ENCODE measurements at regions not wholly inside any gene's neighbourhood (a gene's known extent, or its start where the extent isn't known, plus 50 kb on each side); places are given as distances from the start of the nearest gene placed in this dataset.

DNA sequence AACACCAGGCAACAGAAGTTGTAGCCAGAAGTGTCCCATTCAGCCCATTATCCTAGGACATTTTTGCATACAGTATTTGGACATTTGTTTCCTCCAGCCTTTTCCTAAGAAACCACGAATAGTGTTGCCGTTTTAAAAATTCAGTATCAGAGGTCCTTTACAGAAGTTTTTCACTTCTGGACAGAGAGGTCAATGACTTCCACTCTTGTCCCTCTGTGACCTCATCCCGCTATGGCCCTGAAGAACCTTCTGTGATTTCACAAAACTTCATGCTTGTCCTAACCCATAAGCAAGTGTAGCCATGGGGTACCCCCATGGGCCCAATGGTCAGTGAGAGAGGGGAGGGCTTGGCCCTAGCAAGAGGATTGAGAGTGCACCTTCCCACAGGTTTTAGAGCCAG, 364.8 kb downstream of the TNS3 start:
- WGBS (ENCODE audit: insufficient coverage, insufficient replicate concordance, low lambda C conversion rate, missing lambda C conversion rate) = 28% methylated on average over 3 of the region's 3 CpGs
- Histone ChIP-seq H3K27ac (ENCODE audit: control insufficient read depth, insufficient read depth) (no peak overlapping the region), H3K36me3 (ENCODE audit: control insufficient read depth in 2 of 2, insufficient read depth in 2 of 2, low read length in 1 of 2) (no peaks in the 10 kb centered on the region), H4K20me1 (ENCODE audit: control insufficient read depth, insufficient read depth) (no peaks in the 10 kb centered on the region), H3K4me3 (no peak overlapping the region), H3K9me3 (replicated peaks; ENCODE audit: control insufficient read depth, insufficient read depth, low read length) (no peaks in the 10 kb centered on the region), H3K9ac (ENCODE audit: control insufficient read depth, insufficient read depth, low read length) (no peak overlapping the region), H2AFZ (ENCODE audit: control insufficient read depth, low read depth, low read length) (no peak overlapping the region), H3K27me3 (replicated peaks in 1 of 2; ENCODE audit: control insufficient read depth in 2 of 2, insufficient read depth in 2 of 2, low read length in 1 of 2) (no peaks in the 10 kb centered on the region; a peak in 1 of 4 replicates), H3K79me2 (ENCODE audit: control insufficient read depth, insufficient read depth, low read length) (no peaks in the 10 kb centered on the region), H3K4me2 (ENCODE audit: control insufficient read depth, insufficient read depth) (no peak overlapping the region), H3K4me1 (ENCODE audit: control insufficient read depth, insufficient read depth, low read length) (no peaks in the 10 kb centered on the region; the same call in 1 of the 2 replicates)
- RAD21 ChIA-PET (ENCODE audit: unreplicated experiment) = no interaction called here
- in situ Hi-C loops (cut with MboI) (no loop called here), intact Hi-C loops (cut with micrococcal nuclease; ENCODE audit: unreplicated experiment) (no loop called here)
- TF ChIP-seq SMAD5 (IDR thresholded peaks at IDR 0.05; ENCODE audit: low read depth) (no peak), RBBP5 (conservative IDR thresholded peaks at IDR 0.05) (no peak), JUNB (IDR thresholded peaks at IDR 0.05) (no peak)
- TF ChIP-seq, protein P1, sequence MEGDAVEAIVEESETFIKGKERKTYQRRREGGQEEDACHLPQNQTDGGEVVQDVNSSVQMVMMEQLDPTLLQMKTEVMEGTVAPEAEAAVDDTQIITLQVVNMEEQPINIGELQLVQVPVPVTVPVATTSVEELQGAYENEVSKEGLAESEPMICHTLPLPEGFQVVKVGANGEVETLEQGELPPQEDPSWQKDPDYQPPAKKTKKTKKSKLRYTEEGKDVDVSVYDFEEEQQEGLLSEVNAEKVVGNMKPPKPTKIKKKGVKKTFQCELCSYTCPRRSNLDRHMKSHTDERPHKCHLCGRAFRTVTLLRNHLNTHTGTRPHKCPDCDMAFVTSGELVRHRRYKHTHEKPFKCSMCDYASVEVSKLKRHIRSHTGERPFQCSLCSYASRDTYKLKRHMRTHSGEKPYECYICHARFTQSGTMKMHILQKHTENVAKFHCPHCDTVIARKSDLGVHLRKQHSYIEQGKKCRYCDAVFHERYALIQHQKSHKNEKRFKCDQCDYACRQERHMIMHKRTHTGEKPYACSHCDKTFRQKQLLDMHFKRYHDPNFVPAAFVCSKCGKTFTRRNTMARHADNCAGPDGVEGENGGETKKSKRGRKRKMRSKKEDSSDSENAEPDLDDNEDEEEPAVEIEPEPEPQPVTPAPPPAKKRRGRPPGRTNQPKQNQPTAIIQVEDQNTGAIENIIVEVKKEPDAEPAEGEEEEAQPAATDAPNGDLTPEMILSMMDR (IDR thresholded peaks at IDR 0.05 in 2 of 3, conservative IDR thresholded peaks at IDR 0.05 in 1 of 3; ENCODE audit: control insufficient read depth in 2 of 3, extremely low read depth in 1 of 3, insufficient read depth in 1 of 3, low read depth in 3 of 3, low read length in 3 of 3) = no peak
- SMC1A ChIA-PET (ENCODE audit: uncharacterized antibody, unreplicated experiment) = no interaction called here
- CTCF ChIA-PET = no interaction called here
- ATAC-seq = no peak
- POLR2A ChIA-PET = no interaction called here
- no peak for DNase-seq (ENCODE audit: low read depth, low spot score)
- BruUV-seq (replicated peaks) = no TSS peak
- FAIRE-seq = no peak

DNA sequence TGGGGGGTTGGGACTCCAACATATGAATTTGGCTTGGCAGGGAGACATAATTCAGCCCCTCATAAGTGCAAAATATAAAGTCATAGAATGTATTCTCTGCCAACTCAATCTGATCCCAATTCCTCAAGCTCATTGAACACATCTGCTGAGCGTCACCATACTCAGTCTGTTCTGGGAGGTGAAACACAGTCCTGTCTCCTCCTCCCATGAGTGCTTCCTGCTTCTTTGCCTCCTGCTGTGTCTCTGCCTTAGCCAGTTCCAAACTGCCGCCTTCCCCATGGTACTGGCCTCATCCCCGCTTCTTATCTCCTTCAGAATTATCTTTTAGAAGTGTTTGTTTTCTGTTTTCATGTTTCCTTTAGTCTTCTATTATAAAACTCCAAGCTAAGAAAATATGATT, 365.5 kb downstream of the TNS3 start:
- Histone ChIP-seq H3K27me3 (replicated peaks in 1 of 2; ENCODE audit: control insufficient read depth in 2 of 2, insufficient read depth in 2 of 2, low read length in 1 of 2) (no peaks in the 10 kb centered on the region; a peak in 1 of 4 replicates), H3K4me3 (no peak overlapping the region), H2AFZ (ENCODE audit: control insufficient read depth, low read depth, low read length) (no peak overlapping the region), H4K20me1 (ENCODE audit: control insufficient read depth, insufficient read depth) (no peaks in the 10 kb centered on the region), H3K27ac (ENCODE audit: control insufficient read depth, insufficient read depth) (no peak overlapping the region), H3K9me3 (replicated peaks; ENCODE audit: control insufficient read depth, insufficient read depth, low read length) (no peaks in the 10 kb centered on the region), H3K79me2 (ENCODE audit: control insufficient read depth, insufficient read depth, low read length) (no peaks in the 10 kb centered on the region), H3K36me3 (ENCODE audit: control insufficient read depth in 2 of 2, insufficient read depth in 2 of 2, low read length in 1 of 2) (no peaks in the 10 kb centered on the region), H3K9ac (ENCODE audit: control insufficient read depth, insufficient read depth, low read length) (no peak overlapping the region), H3K4me2 (ENCODE audit: control insufficient read depth, insufficient read depth) (no peak overlapping the region), H3K4me1 (ENCODE audit: control insufficient read depth, insufficient read depth, low read length) (no peaks in the 10 kb centered on the region; the same call in 1 of the 2 replicates)
- ChIA-PET SMC1A (ENCODE audit: uncharacterized antibody, unreplicated experiment) (interaction anchor here (1.4 kb wide), 1 partner anchor 9 kb away, joined by 3 read pairs; no protein-coding TSS in a partner anchor), CTCF (no interaction called here), RAD21 (ENCODE audit: unreplicated experiment) (no interaction called here), POLR2A (no interaction called here)
- no peak for ATAC-seq
- 0% methylated on average over 3 of the region's 3 CpGs for whole genome bisulfite sequencing (ENCODE audit: insufficient coverage, insufficient replicate concordance, low lambda C conversion rate, missing lambda C conversion rate)
- no TSS peak for BruUV-seq (replicated peaks)
- in situ Hi-C loops (cut with MboI) (no loop called here), intact Hi-C loops (cut with micrococcal nuclease; ENCODE audit: unreplicated experiment) (no loop called here)
- FAIRE-seq = no peak
- DNase-seq (ENCODE audit: low read depth, low spot score) = no peak
- no peak for TF ChIP-seq SUPT20H (IDR thresholded peaks at IDR 0.05; ENCODE audit: borderline replicate concordance, control insufficient read depth, low read depth, low read length)
- TF ChIP-seq, protein P2, sequence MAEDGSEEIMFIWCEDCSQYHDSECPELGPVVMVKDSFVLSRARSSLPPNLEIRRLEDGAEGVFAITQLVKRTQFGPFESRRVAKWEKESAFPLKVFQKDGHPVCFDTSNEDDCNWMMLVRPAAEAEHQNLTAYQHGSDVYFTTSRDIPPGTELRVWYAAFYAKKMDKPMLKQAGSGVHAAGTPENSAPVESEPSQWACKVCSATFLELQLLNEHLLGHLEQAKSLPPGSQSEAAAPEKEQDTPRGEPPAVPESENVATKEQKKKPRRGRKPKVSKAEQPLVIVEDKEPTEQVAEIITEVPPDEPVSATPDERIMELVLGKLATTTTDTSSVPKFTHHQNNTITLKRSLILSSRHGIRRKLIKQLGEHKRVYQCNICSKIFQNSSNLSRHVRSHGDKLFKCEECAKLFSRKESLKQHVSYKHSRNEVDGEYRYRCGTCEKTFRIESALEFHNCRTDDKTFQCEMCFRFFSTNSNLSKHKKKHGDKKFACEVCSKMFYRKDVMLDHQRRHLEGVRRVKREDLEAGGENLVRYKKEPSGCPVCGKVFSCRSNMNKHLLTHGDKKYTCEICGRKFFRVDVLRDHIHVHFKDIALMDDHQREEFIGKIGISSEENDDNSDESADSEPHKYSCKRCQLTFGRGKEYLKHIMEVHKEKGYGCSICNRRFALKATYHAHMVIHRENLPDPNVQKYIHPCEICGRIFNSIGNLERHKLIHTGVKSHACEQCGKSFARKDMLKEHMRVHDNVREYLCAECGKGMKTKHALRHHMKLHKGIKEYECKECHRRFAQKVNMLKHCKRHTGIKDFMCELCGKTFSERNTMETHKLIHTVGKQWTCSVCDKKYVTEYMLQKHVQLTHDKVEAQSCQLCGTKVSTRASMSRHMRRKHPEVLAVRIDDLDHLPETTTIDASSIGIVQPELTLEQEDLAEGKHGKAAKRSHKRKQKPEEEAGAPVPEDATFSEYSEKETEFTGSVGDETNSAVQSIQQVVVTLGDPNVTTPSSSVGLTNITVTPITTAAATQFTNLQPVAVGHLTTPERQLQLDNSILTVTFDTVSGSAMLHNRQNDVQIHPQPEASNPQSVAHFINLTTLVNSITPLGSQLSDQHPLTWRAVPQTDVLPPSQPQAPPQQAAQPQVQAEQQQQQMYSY (CRISPR knock-in tag; IDR thresholded peaks at IDR 0.05) = no peak
- no peak for TF ChIP-seq RAD51 (IDR thresholded peaks at IDR 0.05)
- TF ChIP-seq, protein P3, sequence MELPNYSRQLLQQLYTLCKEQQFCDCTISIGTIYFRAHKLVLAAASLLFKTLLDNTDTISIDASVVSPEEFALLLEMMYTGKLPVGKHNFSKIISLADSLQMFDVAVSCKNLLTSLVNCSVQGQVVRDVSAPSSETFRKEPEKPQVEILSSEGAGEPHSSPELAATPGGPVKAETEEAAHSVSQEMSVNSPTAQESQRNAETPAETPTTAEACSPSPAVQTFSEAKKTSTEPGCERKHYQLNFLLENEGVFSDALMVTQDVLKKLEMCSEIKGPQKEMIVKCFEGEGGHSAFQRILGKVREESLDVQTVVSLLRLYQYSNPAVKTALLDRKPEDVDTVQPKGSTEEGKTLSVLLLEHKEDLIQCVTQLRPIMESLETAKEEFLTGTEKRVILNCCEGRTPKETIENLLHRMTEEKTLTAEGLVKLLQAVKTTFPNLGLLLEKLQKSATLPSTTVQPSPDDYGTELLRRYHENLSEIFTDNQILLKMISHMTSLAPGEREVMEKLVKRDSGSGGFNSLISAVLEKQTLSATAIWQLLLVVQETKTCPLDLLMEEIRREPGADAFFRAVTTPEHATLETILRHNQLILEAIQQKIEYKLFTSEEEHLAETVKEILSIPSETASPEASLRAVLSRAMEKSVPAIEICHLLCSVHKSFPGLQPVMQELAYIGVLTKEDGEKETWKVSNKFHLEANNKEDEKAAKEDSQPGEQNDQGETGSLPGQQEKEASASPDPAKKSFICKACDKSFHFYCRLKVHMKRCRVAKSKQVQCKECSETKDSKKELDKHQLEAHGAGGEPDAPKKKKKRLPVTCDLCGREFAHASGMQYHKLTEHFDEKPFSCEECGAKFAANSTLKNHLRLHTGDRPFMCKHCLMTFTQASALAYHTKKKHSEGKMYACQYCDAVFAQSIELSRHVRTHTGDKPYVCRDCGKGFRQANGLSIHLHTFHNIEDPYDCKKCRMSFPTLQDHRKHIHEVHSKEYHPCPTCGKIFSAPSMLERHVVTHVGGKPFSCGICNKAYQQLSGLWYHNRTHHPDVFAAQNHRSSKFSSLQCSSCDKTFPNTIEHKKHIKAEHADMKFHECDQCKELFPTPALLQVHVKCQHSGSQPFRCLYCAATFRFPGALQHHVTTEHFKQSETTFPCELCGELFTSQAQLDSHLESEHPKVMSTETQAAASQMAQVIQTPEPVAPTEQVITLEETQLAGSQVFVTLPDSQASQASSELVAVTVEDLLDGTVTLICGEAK (IDR thresholded peaks at IDR 0.05; ENCODE audit: borderline replicate concordance) = no peak
